ENCODE measurements at regions not wholly inside any gene's neighbourhood (a gene's known extent, or its start where the extent isn't known, plus 50 kb on each side); places are given as distances from the start of the nearest gene placed in this dataset.

DNA sequence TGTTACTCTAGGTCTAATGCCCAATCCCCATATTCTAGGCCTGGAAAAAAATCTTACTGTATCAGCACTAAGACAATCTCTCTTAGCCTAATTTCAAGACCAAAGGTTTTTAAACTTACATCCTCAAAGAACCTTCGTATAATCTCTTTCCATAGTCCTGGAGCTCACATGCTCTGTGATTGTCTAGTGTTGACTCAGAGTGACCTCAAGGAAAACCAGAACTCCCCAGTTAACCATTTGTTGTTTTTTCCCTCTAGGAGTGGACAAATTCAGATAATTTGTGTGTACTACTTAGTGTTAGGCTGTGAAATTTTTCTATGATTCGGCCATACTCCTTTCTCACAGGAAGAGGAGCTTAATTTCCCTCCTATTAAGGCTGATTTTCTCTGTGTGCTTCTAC lies 536.1 kb downstream of the SLC4A3 start:
- no peaks in the 10 kb centered on the region for H3K27me3 ChIP-seq
- H3K4me1 ChIP-seq: no peaks in the 10 kb centered on the region
- no peaks in the 10 kb centered on the region for H3K36me3 ChIP-seq
- H3K4me2 ChIP-seq: no peak overlapping the region
- H3K27ac ChIP-seq: no peak overlapping the region
- no peak overlapping the region for H3K9ac ChIP-seq
- H4K20me1 ChIP-seq: no peaks in the 10 kb centered on the region
- peaks cover 0 to 6% (median 0%) of the 10 kb centered on the region in 11 experiments; a peak in 3 of 22 replicates for H3K9me3 ChIP-seq (replicated peaks in 1 of 11)
- H3K4me3 ChIP-seq: no peak overlapping the region
- no peak for TF ChIP-seq Cebpa-rat (IDR thresholded peaks at IDR 0.05)

DNA sequence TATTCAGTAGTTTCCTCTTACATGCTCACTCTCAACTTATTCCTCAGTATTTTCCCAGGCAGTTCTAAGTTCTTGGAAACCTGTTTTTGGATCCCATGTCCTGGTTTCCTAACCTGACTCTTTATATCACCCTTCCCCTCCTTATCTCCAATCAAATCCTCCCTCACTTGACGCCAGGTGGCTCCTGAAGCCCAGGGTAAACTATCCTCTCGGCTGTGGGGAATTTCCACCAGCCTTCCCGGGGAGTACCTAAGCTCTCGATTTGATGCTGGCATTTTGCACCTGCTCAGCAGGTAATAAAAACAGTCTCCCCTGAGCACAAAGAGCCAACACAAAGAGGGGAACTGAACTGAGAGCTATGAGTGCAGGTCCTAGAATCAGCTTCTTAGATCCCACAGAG lies 538.0 kb downstream of the SLC4A3 start:
- Histone ChIP-seq H3K4me1 (no peaks in the 10 kb centered on the region), H3K4me3 (no peak overlapping the region), H3K4me2 (no peak overlapping the region)

DNA sequence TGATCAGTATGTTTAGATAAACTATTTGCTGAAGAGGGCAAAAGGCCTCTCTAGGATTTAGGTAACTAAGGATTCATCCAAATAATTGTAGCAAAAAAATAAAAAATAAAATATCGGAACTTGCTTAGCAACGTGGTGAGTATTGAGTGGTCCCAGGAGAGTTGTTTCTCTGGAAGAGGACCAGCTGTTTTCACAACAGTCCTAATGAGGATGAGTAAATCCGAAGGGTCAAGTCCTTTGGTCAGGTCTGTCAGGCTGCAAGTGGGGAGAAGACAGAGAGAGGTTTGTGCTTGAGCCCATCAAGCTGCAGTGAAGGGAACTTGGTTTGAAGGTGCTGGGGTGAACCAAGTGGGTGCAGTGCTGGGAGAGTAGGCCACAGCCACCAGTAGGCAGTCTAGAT lies 539.2 kb downstream of the SLC4A3 start:
- no peak overlapping the region for H3K27ac ChIP-seq

More for the DNA sequence above, 538.0 kb downstream of the SLC4A3 start:
- TF ChIP-seq Cebpa-rat (IDR thresholded peaks at IDR 0.05): no peak
- no peaks in the 10 kb centered on the region for H4K20me1 ChIP-seq
- peaks cover 0 to 6% (median 0%) of the 10 kb centered on the region in 11 experiments; a peak in 3 of 22 replicates for H3K9me3 ChIP-seq (replicated peaks in 1 of 11)
- no peaks in the 10 kb centered on the region for H3K36me3 ChIP-seq
- no peak overlapping the region for H3K9ac ChIP-seq
- H3K27ac ChIP-seq: no peak overlapping the region
- H3K27me3 ChIP-seq: no peaks in the 10 kb centered on the region

GRCh38 chr2:220167956-220168355 lies 540.5 kb downstream of the SLC4A3 start:
- H4K20me1 ChIP-seq: no peaks in the 10 kb centered on the region
- no peak overlapping the region for H3K4me3 ChIP-seq
- no peak overlapping the region for H3K9ac ChIP-seq
- H3K27ac ChIP-seq: no peak overlapping the region
- H3K27me3 ChIP-seq: no peaks in the 10 kb centered on the region
- H3K4me1 ChIP-seq: no peaks in the 10 kb centered on the region
- TF ChIP-seq Cebpa-rat (IDR thresholded peaks at IDR 0.05): no peak
- H3K4me2 ChIP-seq: no peak overlapping the region
- H3K36me3 ChIP-seq: no peaks in the 10 kb centered on the region
- no peaks in the 10 kb centered on the region; a peak in 1 of 22 replicates for H3K9me3 ChIP-seq (replicated peaks in 1 of 11)

More for the DNA sequence above, 539.2 kb downstream of the SLC4A3 start:
- no peak overlapping the region for H3K4me3 ChIP-seq
- no peak for TF ChIP-seq Cebpa-rat (IDR thresholded peaks at IDR 0.05)
- H3K9me3 ChIP-seq (replicated peaks in 1 of 11): no peaks in the 10 kb centered on the region; a peak in 1 of 22 replicates
- no peaks in the 10 kb centered on the region for H3K27me3 ChIP-seq
- no peak overlapping the region for H3K9ac ChIP-seq
- no peak overlapping the region for H3K4me2 ChIP-seq
- H4K20me1 ChIP-seq: no peaks in the 10 kb centered on the region
- H3K4me1 ChIP-seq: no peaks in the 10 kb centered on the region
- no peaks in the 10 kb centered on the region for H3K36me3 ChIP-seq

DNA sequence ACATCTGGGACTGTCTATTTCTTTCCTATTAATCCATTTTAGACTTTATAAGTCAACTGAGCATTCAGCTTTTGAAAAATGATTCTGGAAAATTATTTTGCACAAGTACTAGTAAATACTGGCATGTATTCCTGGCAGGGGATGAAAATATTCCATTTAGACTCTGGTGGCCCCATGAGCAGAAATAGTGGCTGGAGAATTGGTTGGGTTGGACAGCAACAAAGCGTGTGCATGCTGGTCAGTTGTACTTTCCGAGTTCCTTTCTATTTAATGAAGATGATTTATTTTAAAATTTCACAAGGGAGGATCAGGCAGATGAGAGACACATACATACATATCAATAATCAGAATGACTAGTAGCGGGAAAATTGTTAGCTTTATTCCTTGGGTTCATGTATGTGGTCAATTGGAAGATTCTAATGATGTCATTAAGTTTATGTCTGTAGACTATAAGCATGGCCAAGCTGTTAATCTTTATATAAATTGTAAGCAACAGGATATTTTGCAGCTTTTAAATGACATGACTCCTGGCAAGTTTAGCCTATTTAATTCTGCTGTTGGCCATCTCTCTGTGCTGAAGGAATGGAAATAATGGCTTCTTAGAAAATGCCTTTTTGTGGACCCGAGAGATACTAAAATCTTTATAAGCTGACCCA lies 541.6 kb downstream of the SLC4A3 start:
- no peaks in the 10 kb centered on the region; a peak in 1 of 22 replicates for H3K9me3 ChIP-seq (replicated peaks in 1 of 11)
- no peaks in the 10 kb centered on the region for H3K4me1 ChIP-seq
- H3K9ac ChIP-seq: no peak overlapping the region
- no peaks in the 10 kb centered on the region for H3K27me3 ChIP-seq
- H3K27ac ChIP-seq: no peak overlapping the region
- no peaks in the 10 kb centered on the region for H4K20me1 ChIP-seq
- no peaks in the 10 kb centered on the region for H3K36me3 ChIP-seq
- H3K4me2 ChIP-seq: no peak overlapping the region
- TF ChIP-seq Cebpa-rat (IDR thresholded peaks at IDR 0.05): no peak
- H3K4me3 ChIP-seq: no peak overlapping the region

DNA sequence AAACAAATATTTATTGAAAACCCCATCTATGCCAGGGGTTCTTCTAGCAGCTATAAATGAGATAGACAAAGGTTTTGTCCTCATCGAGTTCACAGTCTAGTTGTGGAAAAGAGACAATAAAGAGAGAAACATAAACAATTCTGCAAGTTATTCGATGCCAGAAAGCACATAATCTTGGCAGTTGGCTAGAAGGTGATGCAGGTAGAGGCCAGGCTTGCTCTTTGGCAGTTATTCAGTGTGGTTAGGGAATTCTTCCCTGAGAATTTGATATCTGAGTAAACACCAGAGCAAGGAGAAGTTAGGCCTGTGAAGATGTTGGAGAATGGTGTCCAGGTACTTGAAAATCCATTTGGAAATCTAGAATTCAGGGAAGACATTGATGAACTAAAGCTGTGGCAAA lies 547.4 kb downstream of the SLC4A3 start:
- H3K9ac ChIP-seq: no peak overlapping the region
- H3K4me2 ChIP-seq: no peak overlapping the region
- no peak overlapping the region for H3K27ac ChIP-seq
- no peaks in the 10 kb centered on the region for H3K36me3 ChIP-seq
- H3K27me3 ChIP-seq: no peaks in the 10 kb centered on the region
- no peaks in the 10 kb centered on the region for H4K20me1 ChIP-seq
- no peak for TF ChIP-seq Cebpa-rat (IDR thresholded peaks at IDR 0.05)
- no peak overlapping the region for H3K4me3 ChIP-seq
- H3K9me3 ChIP-seq (replicated peaks in 1 of 11): no peaks in the 10 kb centered on the region; a peak in 1 of 22 replicates
- no peaks in the 10 kb centered on the region for H3K4me1 ChIP-seq

GRCh38 chr2:220175967-220176366 lies 548.5 kb downstream of the SLC4A3 start:
- Histone ChIP-seq H3K9me3 (replicated peaks in 1 of 11) (no peaks in the 10 kb centered on the region; a peak in 1 of 22 replicates), H3K9ac (no peak overlapping the region), H3K36me3 (no peaks in the 10 kb centered on the region), H3K27ac (no peak overlapping the region), H3K27me3 (no peaks in the 10 kb centered on the region), H3K4me2 (no peak overlapping the region), H3K4me1 (no peaks in the 10 kb centered on the region), H3K4me3 (no peak overlapping the region), H4K20me1 (no peaks in the 10 kb centered on the region)
- no peak for TF ChIP-seq Cebpa-rat (IDR thresholded peaks at IDR 0.05)

DNA sequence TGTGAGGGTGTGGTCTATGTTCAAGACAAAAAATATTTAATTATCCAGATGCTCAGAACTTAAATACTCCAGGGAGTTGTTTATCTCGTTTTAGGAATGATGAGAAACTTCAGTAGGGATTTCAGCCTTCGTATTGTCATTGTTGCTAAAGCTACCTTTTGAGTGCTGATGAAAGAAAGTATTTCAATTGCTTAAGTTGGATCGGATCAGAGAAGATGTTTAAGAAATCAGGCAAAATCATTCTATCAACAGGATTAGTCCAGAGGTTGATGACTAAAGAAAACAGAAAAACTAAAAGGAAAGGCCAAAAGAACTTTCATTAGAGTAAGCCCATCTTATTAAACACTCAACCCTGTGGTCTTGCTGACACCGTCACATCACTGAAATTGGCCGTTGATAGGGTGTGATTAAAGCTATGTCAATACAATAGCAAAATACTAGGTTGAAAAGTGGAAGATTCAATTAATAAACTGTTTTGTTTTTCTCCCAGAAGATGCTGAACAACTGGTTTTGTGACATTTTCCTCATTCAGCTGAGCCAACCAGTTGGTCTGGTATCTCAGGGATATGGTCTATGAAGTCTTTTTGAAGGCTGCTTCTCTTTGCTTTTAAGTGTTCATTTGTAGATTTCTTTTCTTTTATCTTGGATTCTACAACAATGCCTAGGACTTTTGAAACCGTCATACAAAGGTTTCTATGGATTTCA lies 551.7 kb downstream of the SLC4A3 start:
- Histone ChIP-seq H4K20me1 (no peaks in the 10 kb centered on the region), H3K9ac (no peak overlapping the region), H3K4me2 (no peak overlapping the region), H3K4me3 (no peak overlapping the region), H3K27me3 (no peaks in the 10 kb centered on the region), H3K27ac (no peak overlapping the region), H3K9me3 (replicated peaks in 1 of 11) (no peaks in the 10 kb centered on the region), H3K36me3 (no peaks in the 10 kb centered on the region), H3K4me1 (no peaks in the 10 kb centered on the region)
- no peak for TF ChIP-seq Cebpa-rat (IDR thresholded peaks at IDR 0.05)

DNA sequence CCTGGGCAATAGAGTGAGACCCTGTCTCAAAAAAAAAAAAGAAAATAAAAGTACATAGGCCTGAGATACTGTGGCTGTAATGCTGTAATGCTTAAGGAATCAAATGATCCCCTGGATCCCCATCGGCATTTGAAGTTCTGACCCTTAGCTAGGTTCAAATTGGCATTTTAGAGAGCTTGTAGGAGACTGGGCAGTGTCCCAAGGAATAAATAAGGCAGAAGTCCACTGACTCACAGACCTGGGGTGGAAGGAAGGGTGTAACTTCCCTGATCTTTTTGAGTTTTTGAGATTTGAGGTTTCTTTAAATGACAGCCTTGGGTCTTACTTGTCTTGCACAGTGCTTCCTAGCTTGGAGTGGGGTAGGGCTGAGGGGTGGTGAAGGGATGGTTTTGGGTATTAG lies 553.7 kb downstream of the SLC4A3 start:
- Histone ChIP-seq H3K4me1 (no peaks in the 10 kb centered on the region), H3K4me3 (no peak overlapping the region), H3K4me2 (no peak overlapping the region), H3K27ac (no peak overlapping the region), H3K9me3 (replicated peaks in 1 of 11) (no peaks in the 10 kb centered on the region), H4K20me1 (no peaks in the 10 kb centered on the region), H3K9ac (no peak overlapping the region), H3K36me3 (no peaks in the 10 kb centered on the region), H3K27me3 (no peaks in the 10 kb centered on the region)
- no peak for TF ChIP-seq Cebpa-rat (IDR thresholded peaks at IDR 0.05)

- Histone ChIP-seq H3K4me3 (no peak overlapping the region), H3K4me1 (no peaks in the 10 kb centered on the region), H4K20me1 (no peaks in the 10 kb centered on the region), H3K27ac (no peak overlapping the region), H3K9me3 (replicated peaks in 1 of 11) (no peaks in the 10 kb centered on the region), H3K27me3 (no peaks in the 10 kb centered on the region), H3K36me3 (no peaks in the 10 kb centered on the region), H3K9ac (no peak overlapping the region), H3K4me2 (no peak overlapping the region)
- TF ChIP-seq Cebpa-rat (IDR thresholded peaks at IDR 0.05): no peak
These were observed 555.4 kb downstream of the SLC4A3 start for GRCh38 chr2:220182790-220183189.
